DMS114 treated with DMSO at 0.1 percent for 48 hours (cell line): ENCODE measurements at regions not wholly inside any gene's neighbourhood (a gene's known extent, or its start where the extent isn't known, plus 50 kb on each side); places are given as distances from the start of the nearest gene placed in this dataset.

Source experiments
- DNase-seq: peaks from one replicate; lab custom pipeline; 2025; ENCODE audit not compliant: unreplicated experiment; lab: John Stamatoyannopoulos, UW

- DNase-seq = no peak
Observed at GRCh38 chr9:118029425-118029824, 325.2 kb downstream of the TLR4 start.

- no peak for DNase-seq
Observed at GRCh38 chr9:118034701-118035100, 330.5 kb downstream of the TLR4 start.

GRCh38 chr9:118038713-118039112, 334.5 kb downstream of the TLR4 start:
- no peak for DNase-seq

- no peak for DNase-seq
Observed at GRCh38 chr9:118058227-118058626, 354.0 kb downstream of the TLR4 start.

GRCh38 chr9:118059484-118060278, 355.5 kb downstream of the TLR4 start:
- DNase-seq = no peak

GRCh38 chr9:118083161-118083560, 379.0 kb downstream of the TLR4 start:
- no peak for DNase-seq

- no peak for DNase-seq
Observed at GRCh38 chr9:118088090-118088489, 383.9 kb downstream of the TLR4 start.

GRCh38 chr9:118091226-118091625, 387.0 kb downstream of the TLR4 start:
- DNase-seq = no peak

GRCh38 chr9:118091711-118092500, 387.7 kb downstream of the TLR4 start:
- no peak for DNase-seq

- DNase-seq = no peak
Observed at GRCh38 chr9:118094387-118094786, 390.2 kb downstream of the TLR4 start.

- DNase-seq = no peak
Observed at GRCh38 chr9:118100529-118101419, 396.6 kb downstream of the TLR4 start.

GRCh38 chr9:118104363-118104762, 400.2 kb downstream of the TLR4 start:
- DNase-seq = no peak

- DNase-seq = no peak
Observed at GRCh38 chr9:118108971-118109370, 404.8 kb downstream of the TLR4 start.

- DNase-seq = no peak
Observed at GRCh38 chr9:118109542-118109941, 405.3 kb downstream of the TLR4 start.

- no peak for DNase-seq
Observed at GRCh38 chr9:118121361-118121760, 417.2 kb downstream of the TLR4 start.

- no peak for DNase-seq
Observed at GRCh38 chr9:118128313-118128712, 424.1 kb downstream of the TLR4 start.

- DNase-seq = no peak
Observed at GRCh38 chr9:118129541-118129940, 425.3 kb downstream of the TLR4 start.

GRCh38 chr9:118148990-118149389, 444.8 kb downstream of the TLR4 start:
- DNase-seq = no peak

GRCh38 chr9:118156846-118157245, 452.6 kb downstream of the TLR4 start:
- no peak for DNase-seq

- no peak for DNase-seq
Observed at GRCh38 chr9:118162716-118163115, 458.5 kb downstream of the TLR4 start.

- DNase-seq = no peak
Observed at GRCh38 chr9:118163751-118164150, 459.5 kb downstream of the TLR4 start.
